PC-9 (cell line): ENCODE measurements at regions not wholly inside any gene's neighbourhood (a gene's known extent, or its start where the extent isn't known, plus 50 kb on each side); places are given as distances from the start of the nearest gene placed in this dataset.

ENCODE experiments used
- EZH2 ChIP-seq: fragments of 200-600 bp; sonication (generic); IDR thresholded peaks from 2 replicates; pipeline ENCODE4 v1.8.0; 2017; ENCODE audit warnings: antibody characterized with exemption, low read depth
- TF ChIP-seq, protein P1 (sequence below): fragments of 200-600 bp; sonication (generic); conservative IDR thresholded peaks from 2 replicates; pipeline ENCODE4 v1.6.1; 2017; ENCODE audit warnings: mixed run types, antibody characterized with exemption, mild to moderate bottlenecking, moderate library complexity

GRCh38 chr15:96002890-96003859, 327.3 kb upstream of the NR2F2 start:
- TF ChIP-seq, protein P1, sequence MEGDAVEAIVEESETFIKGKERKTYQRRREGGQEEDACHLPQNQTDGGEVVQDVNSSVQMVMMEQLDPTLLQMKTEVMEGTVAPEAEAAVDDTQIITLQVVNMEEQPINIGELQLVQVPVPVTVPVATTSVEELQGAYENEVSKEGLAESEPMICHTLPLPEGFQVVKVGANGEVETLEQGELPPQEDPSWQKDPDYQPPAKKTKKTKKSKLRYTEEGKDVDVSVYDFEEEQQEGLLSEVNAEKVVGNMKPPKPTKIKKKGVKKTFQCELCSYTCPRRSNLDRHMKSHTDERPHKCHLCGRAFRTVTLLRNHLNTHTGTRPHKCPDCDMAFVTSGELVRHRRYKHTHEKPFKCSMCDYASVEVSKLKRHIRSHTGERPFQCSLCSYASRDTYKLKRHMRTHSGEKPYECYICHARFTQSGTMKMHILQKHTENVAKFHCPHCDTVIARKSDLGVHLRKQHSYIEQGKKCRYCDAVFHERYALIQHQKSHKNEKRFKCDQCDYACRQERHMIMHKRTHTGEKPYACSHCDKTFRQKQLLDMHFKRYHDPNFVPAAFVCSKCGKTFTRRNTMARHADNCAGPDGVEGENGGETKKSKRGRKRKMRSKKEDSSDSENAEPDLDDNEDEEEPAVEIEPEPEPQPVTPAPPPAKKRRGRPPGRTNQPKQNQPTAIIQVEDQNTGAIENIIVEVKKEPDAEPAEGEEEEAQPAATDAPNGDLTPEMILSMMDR, result no peak
- TF ChIP-seq EZH2, result no peak
